HT1080 (cell line): ENCODE measurements at regions not wholly inside any gene's neighbourhood (a gene's known extent, or its start where the extent isn't known, plus 50 kb on each side); places are given as distances from the start of the nearest gene placed in this dataset.

Experiments
- DNase-seq: peaks from one replicate; pipeline ENCODE4 v3.0.0-alpha.2; 2015; ENCODE audit warnings: low read depth

DNA sequence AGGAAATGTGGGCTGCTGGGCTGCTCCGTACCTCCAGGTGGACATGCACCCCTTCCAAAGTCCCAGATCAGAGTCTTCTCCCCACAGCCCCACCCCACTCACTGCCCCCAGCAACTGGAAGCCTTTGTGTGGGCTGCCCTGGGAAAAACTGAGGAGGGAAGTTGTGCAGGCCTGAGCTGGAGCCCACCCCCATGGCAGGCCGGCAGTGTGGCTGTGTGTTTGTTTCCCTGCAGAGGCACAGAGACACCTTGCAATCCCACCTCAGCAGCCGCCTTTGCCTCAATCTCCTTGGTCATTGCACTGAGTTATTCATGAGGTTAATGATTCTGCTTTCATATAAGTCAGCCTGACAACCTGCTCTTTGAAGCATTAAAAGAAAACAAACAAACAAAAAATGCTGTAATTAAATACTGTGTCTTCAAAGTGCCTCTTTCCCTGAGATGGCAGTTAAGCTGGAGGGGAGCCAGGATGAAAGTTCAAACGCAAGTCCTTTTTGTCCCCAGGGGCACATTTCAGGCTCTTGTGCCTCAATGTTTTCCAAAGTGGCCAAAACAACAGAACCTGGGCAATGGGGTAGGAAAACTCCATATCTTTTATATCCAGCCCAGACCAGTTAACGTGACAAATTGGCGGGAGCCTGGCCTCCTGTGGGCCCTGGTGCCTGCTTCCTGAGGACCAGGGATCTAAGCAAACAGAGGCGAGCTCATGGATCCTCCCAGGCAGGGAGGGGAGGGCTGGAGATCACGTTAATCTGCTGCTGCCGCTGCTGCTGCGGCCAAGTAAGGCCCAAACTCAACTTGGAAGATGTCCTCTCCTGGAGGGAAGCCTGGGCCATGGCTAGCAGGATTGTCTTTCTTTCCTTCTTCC lies 51.9 kb upstream of the TSPAN11 start:
- no peak for DNase-seq

DNA sequence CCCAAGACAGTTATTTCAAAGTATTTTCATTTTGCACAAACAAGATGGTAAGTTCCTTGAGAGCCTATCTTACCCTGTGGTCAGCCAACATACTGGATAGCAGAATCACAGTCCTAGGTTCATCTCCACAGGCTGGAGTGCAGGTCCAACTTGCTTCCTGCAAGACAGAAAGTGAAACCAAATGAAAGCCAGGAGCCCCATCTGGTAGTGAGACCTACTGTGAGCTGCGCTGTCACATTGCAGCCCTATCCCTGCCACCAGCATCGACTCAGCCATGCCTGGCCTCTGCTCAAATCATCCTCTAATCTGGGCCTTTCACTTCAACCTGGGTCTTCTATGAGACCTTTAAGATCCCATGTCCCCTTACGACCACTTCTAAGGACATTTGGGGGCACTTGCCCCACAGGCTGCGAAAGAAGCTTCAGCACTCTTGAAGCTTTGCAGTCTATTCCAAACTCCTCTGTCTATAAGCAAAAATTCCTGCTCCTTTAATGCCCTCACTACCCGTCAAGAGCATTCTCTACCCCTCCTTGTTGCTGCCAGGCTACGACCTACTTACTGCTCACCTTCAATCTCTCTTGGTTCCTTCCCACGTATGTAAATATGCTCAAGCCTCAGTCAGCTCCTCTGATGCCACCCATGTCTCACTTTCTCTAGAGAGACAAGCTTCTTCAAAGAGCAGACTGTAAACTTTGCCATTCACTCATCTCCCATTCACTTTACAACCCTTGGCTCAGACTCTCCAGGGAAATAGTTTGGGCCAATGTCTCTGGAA lies 55.9 kb upstream of the TSPAN11 start:
- no peak for DNase-seq

GRCh38 chr12:30867415-30867814 lies 59.1 kb upstream of the TSPAN11 start:
- no peak for DNase-seq

DNA sequence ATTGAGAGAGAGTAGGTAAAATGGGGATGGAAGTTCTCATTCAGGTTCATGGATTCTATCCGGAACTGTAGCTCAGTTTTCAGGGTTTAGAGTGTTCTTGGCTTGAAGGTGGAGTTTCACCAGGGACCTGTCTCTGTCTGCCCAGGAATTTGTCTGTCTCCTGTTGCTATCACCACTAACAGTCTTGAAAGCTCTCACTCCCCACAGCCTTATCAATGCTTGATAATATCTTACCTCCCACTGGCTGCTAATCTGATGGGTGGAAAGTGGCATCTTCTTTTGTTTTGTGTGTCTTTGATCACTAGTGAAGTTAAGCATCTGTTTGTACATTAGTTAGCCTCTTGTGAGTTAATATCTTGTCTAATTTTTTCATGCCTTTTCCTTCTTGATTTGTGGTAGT lies 60.3 kb upstream of the TSPAN11 start:
- DNase-seq = no peak

DNA sequence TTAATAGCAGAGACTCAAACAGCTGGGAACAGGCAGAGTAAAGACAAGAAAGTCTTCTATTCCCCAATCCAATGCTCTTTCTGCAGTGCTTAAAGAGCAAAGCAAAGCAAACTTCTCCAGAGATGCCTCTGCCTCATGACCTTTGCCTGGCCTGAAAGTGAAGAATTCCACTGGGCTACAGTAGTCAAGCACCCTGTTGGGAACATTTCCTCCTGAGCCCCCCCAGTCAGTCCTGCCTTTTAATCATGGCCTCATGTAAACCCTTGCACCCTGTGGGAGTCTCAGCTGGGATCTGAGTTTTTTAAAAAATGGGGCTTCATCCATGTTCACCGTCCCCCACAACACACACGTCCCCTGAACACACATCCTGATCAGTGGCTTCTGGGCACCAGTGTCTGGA lies 62.7 kb upstream of the TSPAN11 start:
- DNase-seq = no peak

GRCh38 chr12:30862486-30862885 lies 64.1 kb upstream of the TSPAN11 start:
- no peak for DNase-seq

DNA sequence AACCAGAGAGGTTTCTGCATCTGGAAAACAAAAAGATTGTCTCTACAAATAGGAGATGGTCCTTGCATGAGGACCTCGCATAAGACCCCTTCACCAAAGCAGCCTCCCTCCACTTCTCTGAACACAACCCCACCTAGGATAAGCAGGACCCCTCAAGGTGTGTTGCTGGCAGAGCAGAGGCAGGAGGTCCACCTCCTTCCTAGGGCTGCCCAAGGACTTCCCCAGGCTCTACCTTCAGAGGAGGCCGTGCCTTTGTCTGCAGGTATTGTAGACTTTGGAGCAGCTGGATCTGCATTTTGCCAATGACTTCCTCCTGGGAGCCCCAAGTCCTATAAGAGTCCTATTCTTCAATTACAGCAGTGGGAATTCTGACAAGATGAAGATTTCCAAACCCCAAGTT lies 67.3 kb upstream of the TSPAN11 start:
- DNase-seq = no peak

- DNase-seq = no peak
Observed at GRCh38 chr12:30858471-30858870, 68.1 kb upstream of the TSPAN11 start.

DNA sequence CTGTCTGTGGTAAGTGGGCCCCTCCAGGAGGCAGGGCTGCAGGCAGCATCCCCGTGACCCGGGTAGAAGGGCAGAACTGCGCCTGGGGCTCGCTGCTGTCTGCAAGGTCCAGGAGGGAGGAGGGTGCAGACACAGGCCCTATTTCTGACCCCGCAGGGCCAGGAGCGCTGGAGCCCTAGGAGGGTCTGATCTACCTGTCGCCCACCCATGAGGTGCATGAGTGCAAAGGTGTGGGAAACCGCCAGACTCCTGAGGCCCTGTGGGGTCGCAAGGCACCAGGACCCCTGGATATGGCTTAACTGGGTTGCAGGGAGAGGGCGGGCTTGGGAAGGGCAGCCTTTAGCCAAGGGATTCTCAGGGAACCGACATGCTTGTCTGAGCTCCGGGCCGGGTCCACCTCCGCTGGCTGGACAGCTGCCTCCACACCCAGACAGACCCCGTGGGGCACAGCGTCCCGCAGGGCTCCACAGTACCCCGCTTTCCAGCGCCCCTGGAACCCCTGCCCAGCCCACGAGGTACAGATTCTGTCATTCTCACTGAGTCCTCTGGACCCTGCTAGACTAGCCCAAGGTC lies 72.9 kb upstream of the TSPAN11 start:
- DNase-seq = no peak

- DNase-seq = no peak
Observed at GRCh38 chr12:30850684-30851083, 75.9 kb upstream of the TSPAN11 start.

- peak; percentile 59 for DNase-seq
Observed at GRCh38 chr12:30847259-30847658, 79.3 kb upstream of the TSPAN11 start.

DNA sequence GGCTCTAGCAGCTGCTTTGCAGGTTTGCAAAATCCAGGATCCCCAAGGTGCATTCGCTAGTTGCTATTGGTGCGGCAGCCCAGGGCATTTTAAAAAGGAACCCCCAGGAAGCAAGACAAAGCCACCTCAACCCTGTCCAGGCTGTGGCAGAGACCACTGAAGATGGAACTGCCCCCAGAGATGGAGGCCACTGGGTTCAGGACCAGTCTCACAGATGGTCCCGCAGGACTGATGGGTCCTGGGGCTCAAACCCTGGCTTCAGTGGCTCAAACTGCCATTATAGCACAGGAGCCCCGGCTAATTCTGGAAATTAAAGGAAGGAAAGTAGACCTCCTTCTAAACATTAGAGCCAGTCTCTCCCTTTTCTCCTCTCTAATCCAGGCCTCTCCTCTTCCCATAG lies 79.8 kb upstream of the TSPAN11 start:
- no peak for DNase-seq

GRCh38 chr12:30845676-30846075 lies 80.9 kb upstream of the TSPAN11 start:
- DNase-seq = no peak

DNA sequence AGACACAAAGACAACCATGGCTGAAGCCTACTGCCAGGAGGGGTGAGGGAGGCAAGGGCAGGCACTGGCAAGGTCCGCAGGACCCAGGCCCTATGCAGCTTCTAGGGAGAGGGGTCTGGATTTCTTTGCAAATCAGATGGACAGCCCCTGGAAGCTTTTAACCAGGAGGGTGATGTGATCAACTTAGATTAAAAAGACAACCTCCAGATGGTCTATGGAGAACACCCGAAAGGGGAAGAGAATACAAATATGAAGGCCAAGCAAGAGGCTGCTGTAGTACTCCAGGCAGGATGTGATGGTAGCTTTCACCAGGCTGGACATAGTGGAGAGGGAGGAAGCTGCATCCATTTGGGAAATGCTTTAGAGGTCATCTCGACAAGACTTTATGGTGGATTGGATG lies 83.3 kb upstream of the TSPAN11 start:
- no peak for DNase-seq

GRCh38 chr12:30840715-30841114 lies 85.8 kb upstream of the TSPAN11 start:
- DNase-seq = no peak

- no peak for DNase-seq
Observed at GRCh38 chr12:30839643-30840220, 85.0 kb upstream of the CAPRIN2 start.

GRCh38 chr12:30837595-30837994 lies 82.8 kb upstream of the CAPRIN2 start:
- peak; percentile 15 for DNase-seq

GRCh38 chr12:30836656-30837445 lies 82.1 kb upstream of the CAPRIN2 start:
- DNase-seq = no peak

- DNase-seq = no peak
Observed at GRCh38 chr12:30835216-30835615, 80.5 kb upstream of the CAPRIN2 start.

- DNase-seq = no peak
Observed at GRCh38 chr12:30830751-30831150, 76.0 kb upstream of the CAPRIN2 start.

- no peak for DNase-seq
Observed at GRCh38 chr12:30829876-30830275, 75.1 kb upstream of the CAPRIN2 start.
